ENCODE measurements at regions not wholly inside any gene's neighbourhood (a gene's known extent, or its start where the extent isn't known, plus 50 kb on each side); places are given as distances from the start of the nearest gene placed in this dataset.
A peak's percentile ranks its signal among the peaks of the same experiment; 100 is the strongest.

- Histone ChIP-seq H3K27me3 (ENCODE audit: control insufficient read depth, insufficient read depth, low read length) (no peaks in the 10 kb centered on the region), H3K36me3 (ENCODE audit: control insufficient read depth in 2 of 3, insufficient read depth in 3 of 3, low read length in 3 of 3) (no peaks in the 10 kb centered on the region), H3K4me1 (ENCODE audit: control insufficient read depth in 2 of 3, insufficient read depth in 2 of 3, low read depth in 1 of 3, low read length in 3 of 3) (no peaks in the 10 kb centered on the region), H3K27ac (ENCODE audit: low read depth in 2 of 2, low read length in 2 of 2) (no peak overlapping the region), H3K9me3 (ENCODE audit: control insufficient read depth in 2 of 3, insufficient read depth in 1 of 3, low read length in 3 of 3) (no peaks in the 10 kb centered on the region), H3K9ac (ENCODE audit: low read length in 3 of 3) (no peak overlapping the region), H3K4me3 (ENCODE audit: low read length in 3 of 3) (no peak overlapping the region)
- FAIRE-seq (no peak), DNase-seq (no peak)
- TF ChIP-seq CTCF (IDR thresholded peaks at IDR 0.05; ENCODE audit: borderline replicate concordance, extremely low read depth, insufficient read depth), result no peak
- intact Hi-C loops (cut with DNase I), result no loop called here
Observed at GRCh38 chr10:25756784-25757183, 177.2 kb upstream of the MYO3A start.

- peak in 4 of 5 donors; percentile 34 to 75 (median 53) for DNase-seq
- Histone ChIP-seq H3K27ac (ENCODE audit: low read depth in 2 of 2, low read length in 2 of 2) (no peak overlapping the region), H3K4me1 (ENCODE audit: control insufficient read depth in 2 of 3, insufficient read depth in 2 of 3, low read depth in 1 of 3, low read length in 3 of 3) (no peaks in the 10 kb centered on the region), H3K9me3 (ENCODE audit: control insufficient read depth in 2 of 3, insufficient read depth in 1 of 3, low read length in 3 of 3) (no peaks in the 10 kb centered on the region), H3K9ac (ENCODE audit: low read length in 3 of 3) (no peak overlapping the region), H3K36me3 (ENCODE audit: control insufficient read depth in 2 of 3, insufficient read depth in 3 of 3, low read length in 3 of 3) (no peaks in the 10 kb centered on the region), H3K4me3 (ENCODE audit: low read length in 3 of 3) (no peak overlapping the region), H3K27me3 (ENCODE audit: control insufficient read depth, insufficient read depth, low read length) (no peaks in the 10 kb centered on the region)
- peak; percentile 23 for FAIRE-seq
- intact Hi-C loops (cut with DNase I), result no loop called here
- peak; percentile 59 for TF ChIP-seq CTCF (IDR thresholded peaks at IDR 0.05; ENCODE audit: borderline replicate concordance, extremely low read depth, insufficient read depth)
Observed at GRCh38 chr10:25758041-25758457, 176.0 kb upstream of the MYO3A start.

DNA sequence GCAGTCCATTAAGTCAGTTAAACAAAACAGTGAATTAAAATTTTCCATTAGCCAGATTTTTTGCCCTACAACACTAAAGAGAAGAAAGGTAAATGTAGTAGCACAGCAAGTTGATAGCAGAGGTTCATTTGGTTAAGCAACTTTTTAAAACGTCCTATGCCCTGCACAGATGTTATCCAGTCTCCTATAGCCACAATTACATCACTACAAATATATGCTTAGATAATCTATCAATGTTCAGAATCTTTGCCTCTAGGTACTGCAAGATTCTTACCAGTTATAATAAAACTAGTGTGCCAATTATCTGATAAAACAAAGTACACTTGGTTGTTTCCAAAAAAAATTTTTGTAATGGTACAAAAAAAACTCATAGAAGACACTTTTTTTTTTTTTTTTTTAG, 175.5 kb upstream of the MYO3A start:
- Histone ChIP-seq H3K27ac (ENCODE audit: low read depth in 2 of 2, low read length in 2 of 2) (no peak overlapping the region), H3K9me3 (ENCODE audit: control insufficient read depth in 2 of 3, insufficient read depth in 1 of 3, low read length in 3 of 3) (no peaks in the 10 kb centered on the region), H3K36me3 (ENCODE audit: control insufficient read depth in 2 of 3, insufficient read depth in 3 of 3, low read length in 3 of 3) (no peaks in the 10 kb centered on the region), H3K4me3 (ENCODE audit: low read length in 3 of 3) (no peak overlapping the region), H3K27me3 (ENCODE audit: control insufficient read depth, insufficient read depth, low read length) (no peaks in the 10 kb centered on the region), H3K4me1 (ENCODE audit: control insufficient read depth in 2 of 3, insufficient read depth in 2 of 3, low read depth in 1 of 3, low read length in 3 of 3) (no peaks in the 10 kb centered on the region), H3K9ac (ENCODE audit: low read length in 3 of 3) (no peak overlapping the region)
- FAIRE-seq (no peak), DNase-seq (no peak)
- intact Hi-C loops (cut with DNase I), result no loop called here
- no peak for TF ChIP-seq CTCF (IDR thresholded peaks at IDR 0.05; ENCODE audit: borderline replicate concordance, extremely low read depth, insufficient read depth)

- no peak for FAIRE-seq
- TF ChIP-seq CTCF (IDR thresholded peaks at IDR 0.05; ENCODE audit: borderline replicate concordance, extremely low read depth, insufficient read depth), result no peak
- Histone ChIP-seq H3K27me3 (ENCODE audit: control insufficient read depth, insufficient read depth, low read length) (no peaks in the 10 kb centered on the region), H3K9me3 (ENCODE audit: control insufficient read depth in 2 of 3, insufficient read depth in 1 of 3, low read length in 3 of 3) (no peaks in the 10 kb centered on the region), H3K9ac (ENCODE audit: low read length in 3 of 3) (no peak overlapping the region), H3K4me1 (ENCODE audit: control insufficient read depth in 2 of 3, insufficient read depth in 2 of 3, low read depth in 1 of 3, low read length in 3 of 3) (no peaks in the 10 kb centered on the region), H3K36me3 (ENCODE audit: control insufficient read depth in 2 of 3, insufficient read depth in 3 of 3, low read length in 3 of 3) (no peaks in the 10 kb centered on the region), H3K4me3 (ENCODE audit: low read length in 3 of 3) (no peak overlapping the region), H3K27ac (ENCODE audit: low read depth in 2 of 2, low read length in 2 of 2) (no peak overlapping the region)
- no peak for DNase-seq
- intact Hi-C loops (cut with DNase I), result no loop called here
Observed at GRCh38 chr10:25761937-25762336, 172.1 kb upstream of the MYO3A start.

Measured in kidney (tissue), 13 donors.